Occipital lobe (tissue), 1 donor: ENCODE measurements at regions not wholly inside any gene's neighbourhood (a gene's known extent, or its start where the extent isn't known, plus 50 kb on each side); places are given as distances from the start of the nearest gene placed in this dataset.
"Not testable (repeated sequence)": the region's sequence is repeated elsewhere in the genome, so short reads cannot be mapped to it uniquely, and the experiment has no call there.

Experiments
- DNase-seq: peaks from one replicate; lab custom pipeline; 2025; lab: John Stamatoyannopoulos, UW

GRCh38 chr4:33722800-33723516 is 2521.4 kb downstream of the ARAP2 start:
- DNase-seq: no peak

DNA sequence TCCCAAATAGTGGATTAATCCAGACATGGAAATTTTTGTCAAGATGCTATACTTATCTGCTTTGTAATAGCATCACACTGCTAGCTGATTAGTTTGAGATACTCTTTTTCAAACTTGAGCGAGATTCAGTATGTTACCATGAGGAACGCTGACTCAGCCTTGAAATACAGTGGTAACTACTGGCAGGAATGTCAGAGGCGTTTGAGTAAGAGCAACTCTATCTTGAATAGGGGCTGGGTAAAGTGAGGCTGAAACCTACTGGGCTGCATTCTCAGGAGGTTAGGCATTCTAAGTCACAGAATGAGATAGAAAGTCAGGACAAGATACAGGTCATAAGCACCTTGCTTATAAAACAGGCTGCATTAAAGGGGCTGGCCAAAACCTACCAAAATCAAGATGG is 2519.6 kb downstream of the ARAP2 start:
- no peak for DNase-seq

DNA sequence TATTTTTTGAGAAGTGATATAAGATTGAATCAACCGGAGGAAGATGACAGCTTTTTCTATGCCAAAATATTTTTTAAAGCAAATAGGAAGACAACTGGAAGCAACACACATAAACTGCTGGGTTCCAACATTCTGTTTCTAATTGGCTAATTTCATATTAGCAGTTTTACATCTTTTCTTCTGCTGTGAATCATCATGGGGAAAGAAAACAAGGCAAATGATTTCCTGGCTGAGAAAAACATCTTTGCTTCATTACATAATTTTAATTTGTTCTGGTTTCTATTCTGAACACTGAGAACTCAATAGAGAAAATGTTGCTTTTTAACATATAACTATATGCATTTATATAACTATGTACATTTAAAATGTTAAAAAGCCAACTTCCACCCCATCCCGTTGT is 2518.5 kb downstream of the ARAP2 start:
- no peak for DNase-seq

- no peak for DNase-seq
Measured at GRCh38 chr4:33737726-33738125, 2506.6 kb downstream of the ARAP2 start.

DNA sequence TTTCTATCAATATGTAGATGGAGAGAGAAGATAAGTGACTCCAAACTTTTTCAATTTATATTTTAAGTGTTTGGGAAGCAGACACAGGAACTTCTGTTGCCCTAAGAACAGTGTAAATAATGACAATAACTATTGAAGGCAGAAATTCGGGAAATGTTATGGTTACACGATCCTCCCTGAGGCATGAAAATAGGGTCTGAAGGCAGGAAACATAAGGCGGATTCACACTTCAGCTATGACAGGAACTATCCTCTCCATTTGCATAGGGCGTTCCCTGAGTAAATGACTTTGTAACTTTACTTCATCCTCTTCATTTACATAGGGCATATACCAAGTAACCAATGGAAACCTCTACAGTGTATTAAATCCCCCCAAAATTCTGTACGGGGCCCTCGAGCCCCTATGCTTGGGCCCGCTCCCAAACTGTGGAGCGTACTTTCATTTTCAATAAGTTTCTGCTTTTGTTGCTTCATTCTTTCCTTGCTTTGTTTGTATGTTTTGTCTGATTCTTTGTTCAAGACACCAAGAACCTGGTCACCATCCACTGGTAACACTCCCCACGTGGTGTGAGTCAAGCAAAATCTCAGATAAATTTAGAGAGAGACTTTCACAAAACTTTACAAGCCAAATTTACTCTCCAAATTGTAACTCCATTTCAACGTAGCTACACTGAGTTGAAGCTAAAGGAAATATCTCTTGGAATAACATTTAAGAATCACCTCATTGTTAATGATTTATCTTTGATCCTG is 2504.3 kb downstream of the ARAP2 start:
- DNase-seq: no peak

DNA sequence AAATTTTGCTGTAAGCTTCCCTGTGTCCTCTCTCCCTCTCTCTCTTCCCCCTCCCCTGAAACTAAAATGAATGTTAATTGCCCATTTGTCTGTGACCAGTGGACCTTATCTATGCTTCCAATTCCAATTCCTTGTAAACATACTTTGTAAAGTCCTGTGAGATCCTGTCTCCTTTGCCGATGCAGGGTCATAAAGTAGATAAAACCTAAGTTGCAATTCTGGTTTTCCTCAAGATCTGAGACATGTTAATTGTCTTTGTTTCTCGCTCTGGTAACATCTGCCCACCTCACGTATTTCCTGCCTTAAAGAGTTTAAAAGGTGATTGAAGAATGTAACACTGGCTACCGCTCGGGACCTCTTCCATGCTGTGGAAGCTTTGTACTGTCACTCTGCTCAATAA is 2503.4 kb downstream of the ARAP2 start:
- DNase-seq: not testable (repeated sequence)

GRCh38 chr4:33746979-33747378 is 2497.3 kb downstream of the ARAP2 start:
- DNase-seq: no peak

- DNase-seq: no peak
Measured at GRCh38 chr4:33751050-33751449, 2493.3 kb downstream of the ARAP2 start.

DNA sequence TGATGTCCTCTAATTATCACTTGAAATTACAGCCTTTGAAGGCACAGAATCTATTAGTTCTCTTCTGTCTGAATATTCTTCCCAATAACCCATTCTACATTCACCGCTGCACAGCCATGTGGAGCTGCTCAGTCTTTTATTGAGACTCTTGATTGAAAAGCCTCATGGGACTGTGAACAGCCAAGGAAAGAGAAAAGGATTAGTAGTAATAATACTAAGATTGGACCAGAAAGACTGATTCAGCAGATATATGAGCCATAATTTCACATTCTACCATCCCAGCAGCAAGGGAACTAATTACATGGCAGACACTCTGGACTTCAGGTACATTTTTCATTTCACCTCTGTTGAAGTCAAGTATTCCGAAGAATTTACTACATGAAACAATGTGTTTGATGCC is 2471.7 kb downstream of the ARAP2 start:
- no peak for DNase-seq

GRCh38 chr4:33780952-33781791 is 2463.1 kb downstream of the ARAP2 start:
- no peak for DNase-seq

- no peak for DNase-seq
Measured at GRCh38 chr4:33785843-33786242, 2458.5 kb downstream of the ARAP2 start.

- DNase-seq: no peak
Measured at GRCh38 chr4:33802578-33802977, 2441.7 kb downstream of the ARAP2 start.

DNA sequence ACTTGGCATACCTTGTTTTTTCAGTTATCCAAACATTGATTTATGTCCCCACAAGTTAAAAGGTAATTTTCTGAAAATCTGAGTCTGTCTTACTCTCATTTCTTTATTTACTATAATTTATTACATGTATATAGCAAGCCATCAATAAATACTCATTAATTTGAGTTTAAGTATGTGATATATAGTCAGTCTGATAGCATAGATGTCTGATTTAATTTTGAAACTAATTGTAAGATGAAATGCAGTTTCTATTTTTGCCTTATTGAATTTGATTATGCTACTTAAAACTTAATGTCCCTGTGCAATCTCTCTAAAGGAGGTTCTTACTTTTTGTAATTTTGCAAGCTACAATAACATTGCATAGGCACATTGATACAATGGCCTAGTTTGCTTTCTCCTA is 2418.6 kb downstream of the ARAP2 start:
- DNase-seq: no peak

DNA sequence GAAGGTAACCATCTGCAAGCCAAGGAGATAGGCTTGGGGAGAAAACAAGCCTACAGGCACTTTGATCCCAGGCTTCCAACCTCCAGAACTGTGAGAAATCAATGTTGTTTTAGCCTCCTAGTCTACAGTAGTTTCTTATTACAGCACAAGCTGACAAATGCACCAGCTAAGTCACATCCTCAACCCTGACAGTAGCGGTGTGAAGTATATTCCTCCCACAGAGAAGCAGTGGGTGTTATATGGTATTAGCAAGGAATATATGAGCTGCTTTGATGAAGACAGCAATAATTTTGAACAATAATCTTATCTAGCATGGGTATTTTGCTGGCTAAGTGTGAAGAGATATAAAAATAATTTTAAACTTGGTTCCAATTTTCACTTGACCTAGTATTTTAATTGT is 2415.0 kb downstream of the ARAP2 start:
- peak; percentile 2 for DNase-seq

DNA sequence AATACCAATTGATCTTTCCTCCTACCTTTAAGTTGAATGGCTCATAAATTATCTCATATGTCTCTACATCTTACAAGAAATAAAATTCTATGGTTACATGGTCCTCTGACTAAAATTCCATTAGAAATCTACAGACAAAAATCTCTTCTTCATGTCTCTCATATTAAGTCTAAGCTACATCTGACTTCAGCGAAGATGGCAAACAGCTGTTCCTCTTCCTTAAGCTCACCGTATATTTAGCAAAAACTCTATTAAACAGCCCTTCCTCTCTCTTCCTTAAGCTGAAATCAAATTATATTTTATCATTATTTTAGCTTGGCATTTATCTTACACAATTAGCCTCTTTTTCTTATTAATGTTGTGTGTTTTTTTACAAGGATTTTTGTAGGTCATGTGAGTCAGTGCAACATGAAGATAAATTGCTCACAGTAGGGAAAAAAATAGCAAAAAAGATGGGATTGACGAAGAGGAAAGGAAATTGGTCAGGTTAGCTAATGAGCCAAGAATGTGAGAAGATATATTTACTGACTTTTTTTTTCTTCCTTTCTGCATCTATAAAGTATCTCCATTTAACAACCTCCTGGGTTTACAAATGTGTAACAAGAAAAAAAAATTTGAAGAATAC is 2412.8 kb downstream of the ARAP2 start:
- DNase-seq: no peak

DNA sequence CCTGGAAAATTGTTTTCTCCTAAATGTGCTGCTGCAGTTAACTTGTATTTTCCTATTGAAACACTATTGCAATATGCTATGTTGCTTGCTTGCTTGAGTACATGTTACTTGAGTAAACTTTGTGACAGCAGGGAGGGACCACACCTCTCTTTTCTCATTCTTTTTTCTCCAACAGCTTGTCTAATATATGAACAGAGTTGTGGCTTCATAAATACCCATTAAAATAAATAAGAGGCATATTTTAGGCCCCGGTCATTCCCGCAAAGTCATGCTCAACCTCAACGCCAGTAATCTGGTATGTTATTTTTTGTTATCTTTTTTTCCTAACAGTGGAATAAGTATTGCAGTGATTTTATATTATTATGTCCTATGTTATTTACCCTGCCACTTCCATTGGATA is 2408.6 kb downstream of the ARAP2 start:
- DNase-seq: not testable (repeated sequence)

DNA sequence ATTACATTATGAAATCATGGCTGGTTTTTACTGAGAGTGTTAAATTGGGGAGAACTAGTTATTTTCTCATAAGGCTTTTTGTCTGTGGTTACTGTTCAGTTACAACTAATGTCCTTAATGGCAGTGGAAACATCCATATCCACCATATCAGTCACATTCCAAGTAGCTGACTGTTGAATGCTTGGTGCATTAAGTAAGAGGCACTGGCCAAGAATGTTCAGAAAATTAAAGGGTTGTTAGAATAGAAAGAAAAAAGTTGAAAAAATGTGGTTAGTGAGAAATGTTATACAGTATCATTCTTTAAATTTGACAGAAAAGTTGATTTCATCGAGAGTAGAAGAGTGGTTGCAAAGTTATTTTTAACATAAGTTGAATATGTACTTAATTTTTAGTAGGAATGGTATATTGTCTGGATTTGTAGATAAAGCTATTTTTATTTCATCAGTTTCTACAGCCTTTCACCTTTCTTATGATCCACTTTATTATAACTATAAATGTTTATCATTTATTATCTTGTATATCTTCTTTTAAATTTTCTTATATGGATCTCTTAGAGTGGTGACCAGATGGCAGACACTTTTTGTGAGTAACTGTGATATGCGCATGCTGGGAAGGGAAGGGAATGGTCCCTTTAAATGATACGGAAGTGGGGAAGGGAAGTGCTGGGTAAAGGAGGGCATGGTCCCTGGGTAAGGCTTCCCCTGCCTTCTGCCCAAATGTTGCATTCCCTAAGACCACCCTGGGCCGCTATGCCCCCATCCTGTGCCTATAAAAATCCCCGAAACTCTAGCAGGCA is 2407.1 kb downstream of the ARAP2 start:
- DNase-seq: no peak

- DNase-seq: no peak
Measured at GRCh38 chr4:33841120-33841519, 2403.2 kb downstream of the ARAP2 start.

DNA sequence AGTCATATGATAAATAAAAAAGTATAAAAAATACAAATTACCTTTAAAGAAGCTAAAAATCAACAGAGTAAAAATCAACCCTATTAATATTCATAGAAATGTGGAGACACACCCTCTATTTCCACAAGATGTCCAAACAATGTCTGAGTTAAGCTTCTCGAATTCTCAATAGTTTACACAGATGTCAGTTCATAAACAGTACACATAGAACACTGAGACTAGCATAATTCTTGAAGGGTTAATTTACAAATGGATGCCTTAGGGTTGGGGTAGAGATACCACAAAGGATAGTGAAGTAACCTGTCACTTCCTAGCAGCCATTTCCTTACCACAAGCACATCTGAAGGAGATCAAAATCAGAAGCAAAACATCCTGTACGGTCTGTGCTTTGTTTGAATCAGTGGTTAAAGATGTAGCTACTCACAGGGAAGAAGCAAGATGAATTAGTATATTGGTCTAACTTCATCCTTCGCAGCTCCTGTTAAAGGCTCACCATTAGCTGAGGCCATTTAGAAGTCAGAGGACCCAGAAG is 2393.9 kb downstream of the ARAP2 start:
- DNase-seq: no peak

DNA sequence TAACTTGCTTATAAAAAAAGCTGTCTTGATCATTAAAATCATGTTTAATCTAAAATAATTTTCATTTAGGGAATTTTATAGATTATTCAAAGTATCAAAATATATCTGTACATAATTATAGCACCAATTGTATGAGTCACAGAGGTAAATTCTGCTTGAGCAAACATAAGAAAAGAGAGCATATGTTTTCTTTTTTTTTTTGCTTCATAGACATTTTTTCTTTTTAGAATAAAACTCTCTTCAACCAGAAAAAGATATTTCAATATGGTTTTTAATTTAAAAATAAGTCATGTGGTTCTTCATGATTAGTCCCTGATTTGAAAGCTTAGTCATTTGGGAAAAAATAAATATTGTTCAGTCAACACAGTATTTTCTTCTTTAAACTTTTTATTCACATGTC is 2390.6 kb downstream of the ARAP2 start:
- DNase-seq: not testable (repeated sequence)
